GM10266 (cell line): ENCODE measurements at regions not wholly inside any gene's neighbourhood (a gene's known extent, or its start where the extent isn't known, plus 50 kb on each side); places are given as distances from the start of the nearest gene placed in this dataset.

Experiments used
- DNase-seq: peaks from one replicate; pipeline ENCODE4 v3.0.0; 2012; ENCODE audit errors: extremely low spot score
- CTCF ChIP-seq: IDR thresholded peaks from 2 replicates; pipeline ENCODE4 v1.5.1; 2012; ENCODE audit warnings: mild to moderate bottlenecking, low read depth; ENCODE audit not compliant: control insufficient read depth, insufficient read depth; ENCODE audit errors: missing control alignments

GRCh38 chr16:88326611-88327485 is 55.9 kb upstream of the ZNF469 start:
- TF ChIP-seq CTCF: no peak
- no peak for DNase-seq

GRCh38 chr16:88327561-88328312 is 55.0 kb upstream of the ZNF469 start:
- DNase-seq: no peak
- TF ChIP-seq CTCF: no peak

- DNase-seq: no peak
- TF ChIP-seq CTCF: no peak
Measured at GRCh38 chr16:88328313-88328980, 54.3 kb upstream of the ZNF469 start.

GRCh38 chr16:88329726-88330700 is 52.7 kb upstream of the ZNF469 start:
- TF ChIP-seq CTCF: no peak
- DNase-seq: no peak

- no peak for TF ChIP-seq CTCF
- no peak for DNase-seq
Measured at GRCh38 chr16:88330971-88331890, 51.5 kb upstream of the ZNF469 start.
